PC-9 (cell line): ENCODE measurements at regions not wholly inside any gene's neighbourhood (a gene's known extent, or its start where the extent isn't known, plus 50 kb on each side); places are given as distances from the start of the nearest gene placed in this dataset.

Experiments
- BruUV-seq: library from RNA; stranded (reverse); fragments of 400-500 nt; replicated peaks from 2 replicates; lab custom pipeline; 2021; lab: Mats Ljungman, UMichigan
- CTCF ChIA-PET: fragments of 300-600 bp; sonication (Branson Sonifier 250); formaldehyde crosslinking; loops from one replicate; lab custom pipeline; 2022; ENCODE audit warnings: antibody characterized with exemption; lab: Charles Lee
- POLR2A ChIA-PET: fragments of 300-600 bp; sonication (Branson Sonifier 250); formaldehyde crosslinking; loops from one replicate; lab custom pipeline; 2022; ENCODE audit warnings: antibody characterized with exemption; ENCODE audit not compliant: unreplicated experiment; lab: Charles Lee
- DNase-seq, 2 experiments: peaks; one replicate each; pipeline versions ENCODE4 v3.0.0 to v3.0.0-alpha.2; 2015 to 2022; ENCODE audit warnings: mixed read lengths in 1 of 2
- H2AFZ ChIP-seq: fragments of 200-600 bp; sonication (generic); 2 replicates; pipeline ENCODE4 v1.8.1; 2017; ENCODE audit warnings: antibody characterized with exemption
- H3F3A ChIP-seq: fragments of 200-600 bp; sonication (generic); 2 replicates; pipeline ENCODE4 v1.8.1; 2017; ENCODE audit warnings: antibody characterized with exemption, mild to moderate bottlenecking, low read depth; ENCODE audit not compliant: insufficient read depth
- H3K27ac ChIP-seq: fragments of 200-600 bp; sonication (generic); 2 replicates; pipeline ENCODE4 v1.6.1; 2016; ENCODE audit warnings: mixed run types
- H3K27me3 ChIP-seq: fragments of 200-600 bp; sonication (generic); 2 replicates; pipeline ENCODE4 v1.6.1; 2016; ENCODE audit warnings: low read depth, mixed run types; ENCODE audit not compliant: insufficient read depth
- H3K36me3 ChIP-seq: fragments of 200-600 bp; sonication (generic); 2 replicates; pipeline ENCODE4 v1.6.1; 2016; ENCODE audit warnings: low read depth, mixed run types
- H3K4me1 ChIP-seq: fragments of 200-600 bp; sonication (generic); replicated peaks from 2 replicates; pipeline ENCODE4 v1.6.1; 2016; ENCODE audit warnings: mixed run types; ENCODE audit not compliant: insufficient read depth
- H3K4me2 ChIP-seq: fragments of 200-600 bp; sonication (generic); 2 replicates; pipeline ENCODE4 v1.6.1; 2017; ENCODE audit warnings: mixed run types
- H3K4me3 ChIP-seq: fragments of 200-600 bp; sonication (generic); 2 replicates; pipeline ENCODE4 v1.6.1; 2016; ENCODE audit warnings: mixed run types
- H3K79me2 ChIP-seq: fragments of 200-600 bp; sonication (generic); 2 replicates; pipeline ENCODE4 v1.6.1; 2017; ENCODE audit warnings: low read depth, mixed run types
- H3K9me2 ChIP-seq: fragments of 200-600 bp; sonication (generic); 2 replicates; pipeline ENCODE4 v1.8.1; 2017; ENCODE audit warnings: mild to moderate bottlenecking; ENCODE audit not compliant: insufficient read depth
- H3K9me3 ChIP-seq: fragments of 200-600 bp; sonication (generic); 2 replicates; pipeline ENCODE4 v1.8.1; 2016; ENCODE audit warnings: low read depth; ENCODE audit not compliant: insufficient read depth
- H4K20me1 ChIP-seq: fragments of 200-600 bp; sonication (generic); 2 replicates; pipeline ENCODE4 v1.8.1; 2017; ENCODE audit not compliant: insufficient read depth
- CTCF ChIP-seq: fragments of 200-600 bp; sonication (generic); conservative IDR thresholded peaks from 2 replicates; pipeline ENCODE4 v1.6.1; 2017; ENCODE audit warnings: mixed run types, antibody characterized with exemption, mild to moderate bottlenecking, moderate library complexity
- EZH2 ChIP-seq: fragments of 200-600 bp; sonication (generic); IDR thresholded peaks from 2 replicates; pipeline ENCODE4 v1.8.0; 2017; ENCODE audit warnings: antibody characterized with exemption, low read depth
- intact Hi-C: fragments of 100-400 bp; cut with micrococcal nuclease; formaldehyde crosslinking; loops from one replicate; pipeline ENCODE4 v1.10.0; 2022; ENCODE audit not compliant: unreplicated experiment

- no peak overlapping the region for H2AFZ ChIP-seq
- H3K9me2 ChIP-seq, result no peaks in the 10 kb centered on the region
- H3K4me2 ChIP-seq, result no peak overlapping the region
- no peak overlapping the region for H3K4me3 ChIP-seq
- POLR2A ChIA-PET, result no interaction called here
- H3K9me3 ChIP-seq, result no peaks in the 10 kb centered on the region
- TF ChIP-seq CTCF (no peak), EZH2 (no peak)
- intact Hi-C loops, result no loop called here
- no peaks in the 10 kb centered on the region for H3F3A ChIP-seq
- no peaks in the 10 kb centered on the region for H3K36me3 ChIP-seq
- CTCF ChIA-PET, result no interaction called here
- no peaks in the 10 kb centered on the region for H3K79me2 ChIP-seq
- H3K4me1 ChIP-seq, result no peaks in the 10 kb centered on the region
- no peaks in the 10 kb centered on the region for H3K27me3 ChIP-seq
- H3K27ac ChIP-seq, result no peak overlapping the region
- H4K20me1 ChIP-seq, result no peaks in the 10 kb centered on the region
- no TSS peak for BruUV-seq
- no peak for DNase-seq
Observed at GRCh38 chr2:205857520-205858237, 175.4 kb downstream of the NRP2 start.

- H3K4me3 ChIP-seq, result no peak overlapping the region
- H2AFZ ChIP-seq, result no peak overlapping the region
- intact Hi-C loops, result no loop called here
- H3K27me3 ChIP-seq, result no peaks in the 10 kb centered on the region
- no TSS peak for BruUV-seq
- ChIA-PET CTCF (interaction anchor here (0.5 kb wide), 1 partner anchor 746 kb away, joined by 4 read pairs; no protein-coding TSS in a partner anchor), POLR2A (no interaction called here)
- no peaks in the 10 kb centered on the region for H3F3A ChIP-seq
- H3K9me3 ChIP-seq, result no peaks in the 10 kb centered on the region
- no peaks in the 10 kb centered on the region for H3K4me1 ChIP-seq
- no peak overlapping the region for H3K4me2 ChIP-seq
- TF ChIP-seq EZH2, result no peak
- no peak for TF ChIP-seq CTCF
- DNase-seq, result no peak
- H4K20me1 ChIP-seq, result no peaks in the 10 kb centered on the region
- no peak overlapping the region for H3K27ac ChIP-seq
- H3K9me2 ChIP-seq, result no peaks in the 10 kb centered on the region
- no peaks in the 10 kb centered on the region for H3K79me2 ChIP-seq
- H3K36me3 ChIP-seq, result no peaks in the 10 kb centered on the region
Observed at GRCh38 chr2:205852457-205852856, 170.2 kb downstream of the NRP2 start.

- Histone ChIP-seq H3K4me2 (no peak overlapping the region), H3F3A (no peaks in the 10 kb centered on the region), H2AFZ (no peak overlapping the region), H3K27ac (no peak overlapping the region), H3K9me3 (no peaks in the 10 kb centered on the region), H3K79me2 (no peaks in the 10 kb centered on the region), H3K9me2 (no peaks in the 10 kb centered on the region), H3K4me1 (no peaks in the 10 kb centered on the region), H4K20me1 (no peaks in the 10 kb centered on the region), H3K4me3 (no peak overlapping the region), H3K27me3 (no peaks in the 10 kb centered on the region), H3K36me3 (no peaks in the 10 kb centered on the region)
- no peak for DNase-seq
- intact Hi-C loops, result no loop called here
- ChIA-PET POLR2A (no interaction called here), CTCF (no interaction called here)
- TF ChIP-seq CTCF (no peak), EZH2 (no peak)
- BruUV-seq, result no TSS peak
Observed at GRCh38 chr2:205850611-205851010, 168.3 kb downstream of the NRP2 start.
